Stimulated activated CD4-positive, alpha-beta T cell treated with anti-CD3 and anti-CD28 coated beads, Interleukin-12 subunit alpha, Interleukin-12 subunit beta, amount 100 ng/mL, for 48 hours (primary cell): ENCODE measurements at regions not wholly inside any gene's neighbourhood (a gene's known extent, or its start where the extent isn't known, plus 50 kb on each side); places are given as distances from the start of the nearest gene placed in this dataset.
"Not testable (repeated sequence)": the region's sequence is repeated elsewhere in the genome, so short reads cannot be mapped to it uniquely, and the experiment has no call there.

Experiments used
- DNase-seq, 3 donors: peaks; one replicate each; pipeline ENCODE4 v3.0.0-alpha.2; 2020; ENCODE audit warnings: low read depth in 2 of 3, low spot score in 1 of 3

GRCh38 chr18:28766027-28766426 lies 589.1 kb upstream of the CDH2 start:
- no peak for DNase-seq

- no peak for DNase-seq
These were observed 583.4 kb upstream of the CDH2 start for GRCh38 chr18:28760299-28760698.

GRCh38 chr18:28757466-28758008 lies 580.6 kb upstream of the CDH2 start:
- DNase-seq: no peak

GRCh38 chr18:28743115-28743514 lies 566.2 kb upstream of the CDH2 start:
- DNase-seq: no peak

- no peak for DNase-seq
These were observed 563.6 kb upstream of the CDH2 start for GRCh38 chr18:28740575-28740974.

- DNase-seq: no peak
These were observed 560.0 kb upstream of the CDH2 start for GRCh38 chr18:28736951-28737350.

- no peak for DNase-seq
These were observed 559.3 kb upstream of the CDH2 start for GRCh38 chr18:28736223-28736622.

GRCh38 chr18:28735731-28736130 lies 558.8 kb upstream of the CDH2 start:
- DNase-seq: no peak

GRCh38 chr18:28729321-28729720 lies 552.4 kb upstream of the CDH2 start:
- DNase-seq: no peak

GRCh38 chr18:28728891-28729290 lies 552.0 kb upstream of the CDH2 start:
- no peak for DNase-seq

GRCh38 chr18:28727189-28727588 lies 550.3 kb upstream of the CDH2 start:
- DNase-seq: not testable (repeated sequence)

- DNase-seq: no peak
These were observed 548.9 kb upstream of the CDH2 start for GRCh38 chr18:28725876-28726275.

- no peak for DNase-seq
These were observed 546.6 kb upstream of the CDH2 start for GRCh38 chr18:28723506-28723905.

- DNase-seq: no peak
These were observed 541.8 kb upstream of the CDH2 start for GRCh38 chr18:28718696-28719095.

- DNase-seq: no peak
These were observed 539.4 kb upstream of the CDH2 start for GRCh38 chr18:28716338-28716737.

GRCh38 chr18:28715206-28715605 lies 538.3 kb upstream of the CDH2 start:
- DNase-seq: no peak

GRCh38 chr18:28714498-28714897 lies 537.6 kb upstream of the CDH2 start:
- no peak for DNase-seq

GRCh38 chr18:28712796-28713425 lies 536.0 kb upstream of the CDH2 start:
- no peak for DNase-seq

GRCh38 chr18:28712172-28712571 lies 535.2 kb upstream of the CDH2 start:
- DNase-seq: no peak

GRCh38 chr18:28711096-28711495 lies 534.2 kb upstream of the CDH2 start:
- no peak for DNase-seq

GRCh38 chr18:28707006-28707405 lies 530.1 kb upstream of the CDH2 start:
- DNase-seq: no peak

- DNase-seq: no peak
These were observed 529.5 kb upstream of the CDH2 start for GRCh38 chr18:28706397-28706796.

GRCh38 chr18:28705482-28705881 lies 528.6 kb upstream of the CDH2 start:
- no peak for DNase-seq
